ENCODE measurements at regions not wholly inside any gene's neighbourhood (a gene's known extent, or its start where the extent isn't known, plus 50 kb on each side); places are given as distances from the start of the nearest gene placed in this dataset.

DNA sequence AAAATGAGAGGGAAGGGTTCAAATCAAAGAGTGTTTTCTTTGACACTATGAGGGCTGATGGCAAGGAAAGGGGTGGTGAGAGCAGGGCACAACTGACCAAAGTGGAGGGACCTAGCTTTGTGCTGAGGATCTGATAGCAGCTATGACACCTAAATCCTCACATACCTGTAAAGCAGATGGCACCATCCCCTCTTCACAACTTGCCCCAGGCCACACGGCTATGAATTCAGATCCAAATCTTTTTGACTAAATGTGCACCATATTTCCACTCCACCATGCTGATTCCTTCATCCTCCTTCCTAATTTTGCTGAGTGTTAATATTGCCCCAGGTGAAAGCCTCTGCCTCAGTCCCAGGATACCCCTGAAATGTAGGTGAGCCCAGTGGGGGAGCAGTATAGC is 385.7 kb downstream of the PLPP3 start:
- TF ChIP-seq, protein P1, sequence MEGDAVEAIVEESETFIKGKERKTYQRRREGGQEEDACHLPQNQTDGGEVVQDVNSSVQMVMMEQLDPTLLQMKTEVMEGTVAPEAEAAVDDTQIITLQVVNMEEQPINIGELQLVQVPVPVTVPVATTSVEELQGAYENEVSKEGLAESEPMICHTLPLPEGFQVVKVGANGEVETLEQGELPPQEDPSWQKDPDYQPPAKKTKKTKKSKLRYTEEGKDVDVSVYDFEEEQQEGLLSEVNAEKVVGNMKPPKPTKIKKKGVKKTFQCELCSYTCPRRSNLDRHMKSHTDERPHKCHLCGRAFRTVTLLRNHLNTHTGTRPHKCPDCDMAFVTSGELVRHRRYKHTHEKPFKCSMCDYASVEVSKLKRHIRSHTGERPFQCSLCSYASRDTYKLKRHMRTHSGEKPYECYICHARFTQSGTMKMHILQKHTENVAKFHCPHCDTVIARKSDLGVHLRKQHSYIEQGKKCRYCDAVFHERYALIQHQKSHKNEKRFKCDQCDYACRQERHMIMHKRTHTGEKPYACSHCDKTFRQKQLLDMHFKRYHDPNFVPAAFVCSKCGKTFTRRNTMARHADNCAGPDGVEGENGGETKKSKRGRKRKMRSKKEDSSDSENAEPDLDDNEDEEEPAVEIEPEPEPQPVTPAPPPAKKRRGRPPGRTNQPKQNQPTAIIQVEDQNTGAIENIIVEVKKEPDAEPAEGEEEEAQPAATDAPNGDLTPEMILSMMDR (IDR thresholded peaks at IDR 0.05) = no peak
- TF ChIP-seq, protein P2, sequence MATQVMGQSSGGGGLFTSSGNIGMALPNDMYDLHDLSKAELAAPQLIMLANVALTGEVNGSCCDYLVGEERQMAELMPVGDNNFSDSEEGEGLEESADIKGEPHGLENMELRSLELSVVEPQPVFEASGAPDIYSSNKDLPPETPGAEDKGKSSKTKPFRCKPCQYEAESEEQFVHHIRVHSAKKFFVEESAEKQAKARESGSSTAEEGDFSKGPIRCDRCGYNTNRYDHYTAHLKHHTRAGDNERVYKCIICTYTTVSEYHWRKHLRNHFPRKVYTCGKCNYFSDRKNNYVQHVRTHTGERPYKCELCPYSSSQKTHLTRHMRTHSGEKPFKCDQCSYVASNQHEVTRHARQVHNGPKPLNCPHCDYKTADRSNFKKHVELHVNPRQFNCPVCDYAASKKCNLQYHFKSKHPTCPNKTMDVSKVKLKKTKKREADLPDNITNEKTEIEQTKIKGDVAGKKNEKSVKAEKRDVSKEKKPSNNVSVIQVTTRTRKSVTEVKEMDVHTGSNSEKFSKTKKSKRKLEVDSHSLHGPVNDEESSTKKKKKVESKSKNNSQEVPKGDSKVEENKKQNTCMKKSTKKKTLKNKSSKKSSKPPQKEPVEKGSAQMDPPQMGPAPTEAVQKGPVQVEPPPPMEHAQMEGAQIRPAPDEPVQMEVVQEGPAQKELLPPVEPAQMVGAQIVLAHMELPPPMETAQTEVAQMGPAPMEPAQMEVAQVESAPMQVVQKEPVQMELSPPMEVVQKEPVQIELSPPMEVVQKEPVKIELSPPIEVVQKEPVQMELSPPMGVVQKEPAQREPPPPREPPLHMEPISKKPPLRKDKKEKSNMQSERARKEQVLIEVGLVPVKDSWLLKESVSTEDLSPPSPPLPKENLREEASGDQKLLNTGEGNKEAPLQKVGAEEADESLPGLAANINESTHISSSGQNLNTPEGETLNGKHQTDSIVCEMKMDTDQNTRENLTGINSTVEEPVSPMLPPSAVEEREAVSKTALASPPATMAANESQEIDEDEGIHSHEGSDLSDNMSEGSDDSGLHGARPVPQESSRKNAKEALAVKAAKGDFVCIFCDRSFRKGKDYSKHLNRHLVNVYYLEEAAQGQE (IDR thresholded peaks at IDR 0.05) = no peak
- TF ChIP-seq CBX8 (IDR thresholded peaks at IDR 0.05) = no peak
- TF ChIP-seq ZFP36 (IDR thresholded peaks at IDR 0.05; ENCODE audit: borderline replicate concordance, partially characterized antibody) = no peak
- no peak for TF ChIP-seq RCOR1 (IDR thresholded peaks at IDR 0.05; ENCODE audit: low read depth, low read length)
- TF ChIP-seq JUNB (IDR thresholded peaks at IDR 0.05) = no peak
- TF ChIP-seq, protein P3, sequence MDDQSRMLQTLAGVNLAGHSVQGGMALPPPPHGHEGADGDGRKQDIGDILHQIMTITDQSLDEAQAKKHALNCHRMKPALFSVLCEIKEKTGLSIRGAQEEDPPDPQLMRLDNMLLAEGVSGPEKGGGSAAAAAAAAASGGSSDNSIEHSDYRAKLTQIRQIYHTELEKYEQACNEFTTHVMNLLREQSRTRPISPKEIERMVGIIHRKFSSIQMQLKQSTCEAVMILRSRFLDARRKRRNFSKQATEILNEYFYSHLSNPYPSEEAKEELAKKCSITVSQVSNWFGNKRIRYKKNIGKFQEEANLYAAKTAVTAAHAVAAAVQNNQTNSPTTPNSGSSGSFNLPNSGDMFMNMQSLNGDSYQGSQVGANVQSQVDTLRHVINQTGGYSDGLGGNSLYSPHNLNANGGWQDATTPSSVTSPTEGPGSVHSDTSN (IDR thresholded peaks at IDR 0.05) = no peak
- no peak for TF ChIP-seq HOXB13 (CRISPR knock-in tag; IDR thresholded peaks at IDR 0.05; ENCODE audit: low read depth)
- TF ChIP-seq, protein P4, sequence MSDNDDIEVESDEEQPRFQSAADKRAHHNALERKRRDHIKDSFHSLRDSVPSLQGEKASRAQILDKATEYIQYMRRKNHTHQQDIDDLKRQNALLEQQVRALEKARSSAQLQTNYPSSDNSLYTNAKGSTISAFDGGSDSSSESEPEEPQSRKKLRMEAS (IDR thresholded peaks at IDR 0.05) = no peak
- TF ChIP-seq EP300 (IDR thresholded peaks at IDR 0.05) = no peak
- no peak for TF ChIP-seq RARB (CRISPR knock-in tag; IDR thresholded peaks at IDR 0.05)
- TF ChIP-seq FOSL2 (IDR thresholded peaks at IDR 0.05) = no peak
- TF ChIP-seq FOSL2 (CRISPR knock-in tag; IDR thresholded peaks at IDR 0.05) = no peak
- no peak for TF ChIP-seq POLR2A (IDR thresholded peaks at IDR 0.05; ENCODE audit: low read length)
- TF ChIP-seq CHD4 (IDR thresholded peaks at IDR 0.05; ENCODE audit: borderline replicate concordance) = no peak
